ENCODE measurements at regions not wholly inside any gene's neighbourhood (a gene's known extent, or its start where the extent isn't known, plus 50 kb on each side); places are given as distances from the start of the nearest gene placed in this dataset.

DNA sequence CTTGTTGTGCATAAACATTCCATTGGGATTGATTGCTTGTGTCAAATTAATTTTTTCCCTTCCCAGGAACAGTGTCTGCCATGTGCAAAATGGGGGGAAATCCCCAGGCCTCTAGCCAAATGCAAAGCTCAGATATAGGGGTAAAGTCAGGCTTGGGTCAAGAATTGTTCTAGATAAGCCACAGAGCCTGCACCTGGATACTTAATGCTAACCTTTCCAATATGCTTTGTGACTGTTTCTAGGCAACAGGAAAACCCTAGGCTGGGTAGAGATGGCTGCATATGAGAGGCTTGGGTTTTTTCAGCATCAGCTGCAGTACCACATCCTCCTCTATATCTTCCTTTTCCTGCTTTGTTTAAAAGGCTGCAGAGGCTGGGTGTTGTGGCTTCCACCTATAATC lies 61.9 kb upstream of the ROPN1 start:
- H4K20me1 ChIP-seq (ENCODE audit: insufficient read depth, low read length): no peaks in the 10 kb centered on the region
- intact Hi-C loops (cut with micrococcal nuclease): no loop called here
- H3K9me3 Mint-ChIP-seq: peaks cover 0 to 6% (median 0%) of the 10 kb centered on the region in 7 donors
- DNase-seq: no peak
- H3K4me3 Mint-ChIP-seq: no peak overlapping the region
- H3K36me3 Mint-ChIP-seq: no peaks in the 10 kb centered on the region
- no peaks in the 10 kb centered on the region for H3K4me1 ChIP-seq (ENCODE audit: control insufficient read depth in 1 of 2, insufficient read depth in 2 of 2, low read length in 2 of 2)
- no peak overlapping the region for H2AFZ ChIP-seq (ENCODE audit: insufficient read depth, low read depth, low read length, poor library complexity, severe bottlenecking)
- H3K4me3 ChIP-seq (replicated peaks in 1 of 3; ENCODE audit: low read depth in 2 of 3, low read length in 3 of 3): no peak overlapping the region
- H3K4me1 Mint-ChIP-seq: no peaks in the 10 kb centered on the region
- H3K9ac ChIP-seq (ENCODE audit: insufficient read depth, low read length, poor library complexity, severe bottlenecking): no peak overlapping the region
- H3K27me3 ChIP-seq (ENCODE audit: control insufficient read depth in 2 of 2, insufficient read depth in 2 of 2, low read length in 2 of 2): peaks cover 3 to 7% of the 10 kb centered on the region in 2 donors
- H3K27me3 Mint-ChIP-seq (ENCODE audit: low read depth in 3 of 3): peaks cover 6 to 16% (median 12%) of the 10 kb centered on the region in 3 donors
- TF ChIP-seq, protein P1, sequence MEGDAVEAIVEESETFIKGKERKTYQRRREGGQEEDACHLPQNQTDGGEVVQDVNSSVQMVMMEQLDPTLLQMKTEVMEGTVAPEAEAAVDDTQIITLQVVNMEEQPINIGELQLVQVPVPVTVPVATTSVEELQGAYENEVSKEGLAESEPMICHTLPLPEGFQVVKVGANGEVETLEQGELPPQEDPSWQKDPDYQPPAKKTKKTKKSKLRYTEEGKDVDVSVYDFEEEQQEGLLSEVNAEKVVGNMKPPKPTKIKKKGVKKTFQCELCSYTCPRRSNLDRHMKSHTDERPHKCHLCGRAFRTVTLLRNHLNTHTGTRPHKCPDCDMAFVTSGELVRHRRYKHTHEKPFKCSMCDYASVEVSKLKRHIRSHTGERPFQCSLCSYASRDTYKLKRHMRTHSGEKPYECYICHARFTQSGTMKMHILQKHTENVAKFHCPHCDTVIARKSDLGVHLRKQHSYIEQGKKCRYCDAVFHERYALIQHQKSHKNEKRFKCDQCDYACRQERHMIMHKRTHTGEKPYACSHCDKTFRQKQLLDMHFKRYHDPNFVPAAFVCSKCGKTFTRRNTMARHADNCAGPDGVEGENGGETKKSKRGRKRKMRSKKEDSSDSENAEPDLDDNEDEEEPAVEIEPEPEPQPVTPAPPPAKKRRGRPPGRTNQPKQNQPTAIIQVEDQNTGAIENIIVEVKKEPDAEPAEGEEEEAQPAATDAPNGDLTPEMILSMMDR (IDR thresholded peaks at IDR 0.05): no peak
- no peaks in the 10 kb centered on the region for H3K36me3 ChIP-seq (replicated peaks in 1 of 2; ENCODE audit: control insufficient read depth in 1 of 2, insufficient read depth in 2 of 2, low read length in 2 of 2)
- H3K27ac ChIP-seq (ENCODE audit: low read depth in 1 of 2, low read length in 2 of 2): no peak overlapping the region
- H3K4me2 ChIP-seq (replicated peaks; ENCODE audit: extremely low read depth, low read length, poor library complexity, severe bottlenecking): no peak overlapping the region
- H3K27ac Mint-ChIP-seq: no peak overlapping the region
- no peaks in the 10 kb centered on the region for H3K9me3 ChIP-seq (replicated peaks in 1 of 2; ENCODE audit: control insufficient read depth in 1 of 2, insufficient read depth in 1 of 2, low read length in 2 of 2)
- no peaks in the 10 kb centered on the region for H3K79me2 ChIP-seq (ENCODE audit: insufficient read depth, low read length)

GRCh38 chr3:124056846-124057245 lies 64.9 kb upstream of the ROPN1 start:
- Histone ChIP-seq H3K4me2 (replicated peaks; ENCODE audit: extremely low read depth, low read length, poor library complexity, severe bottlenecking) (no peak overlapping the region), H3K9ac (ENCODE audit: insufficient read depth, low read length, poor library complexity, severe bottlenecking) (no peak overlapping the region), H3K36me3 (replicated peaks in 1 of 2; ENCODE audit: control insufficient read depth in 1 of 2, insufficient read depth in 2 of 2, low read length in 2 of 2) (no peaks in the 10 kb centered on the region), H3K27me3 (ENCODE audit: control insufficient read depth in 2 of 2, insufficient read depth in 2 of 2, low read length in 2 of 2) (peaks cover 0 to 3% of the 10 kb centered on the region in 2 donors), H3K27ac (ENCODE audit: low read depth in 1 of 2, low read length in 2 of 2) (no peak overlapping the region), H3K9me3 (replicated peaks in 1 of 2; ENCODE audit: control insufficient read depth in 1 of 2, insufficient read depth in 1 of 2, low read length in 2 of 2) (no peaks in the 10 kb centered on the region), H3K4me1 (ENCODE audit: control insufficient read depth in 1 of 2, insufficient read depth in 2 of 2, low read length in 2 of 2) (no peaks in the 10 kb centered on the region), H3K79me2 (ENCODE audit: insufficient read depth, low read length) (no peaks in the 10 kb centered on the region), H4K20me1 (ENCODE audit: insufficient read depth, low read length) (no peaks in the 10 kb centered on the region), H2AFZ (ENCODE audit: insufficient read depth, low read depth, low read length, poor library complexity, severe bottlenecking) (no peak overlapping the region), H3K4me3 (replicated peaks in 1 of 3; ENCODE audit: low read depth in 2 of 3, low read length in 3 of 3) (no peak overlapping the region)
- TF ChIP-seq, protein P1 (IDR thresholded peaks at IDR 0.05): no peak
- Mint-ChIP-seq H3K4me3 (no peak overlapping the region), H3K36me3 (no peaks in the 10 kb centered on the region), H3K4me1 (no peaks in the 10 kb centered on the region), H3K27me3 (ENCODE audit: low read depth in 3 of 3) (peaks cover 2 to 15% (median 10%) of the 10 kb centered on the region in 3 donors), H3K27ac (no peak overlapping the region), H3K9me3 (peaks cover 0 to 3% (median 0%) of the 10 kb centered on the region in 7 donors)
- no peak for DNase-seq
- no CpG with 5 or more reads among the region's 2 CpGs for WGBS (ENCODE audit: insufficient coverage)
- intact Hi-C loops (cut with micrococcal nuclease): no loop called here

Data from CD14-positive monocyte (primary cell).